ENCODE measurements at regions not wholly inside any gene's neighbourhood (a gene's known extent, or its start where the extent isn't known, plus 50 kb on each side); places are given as distances from the start of the nearest gene placed in this dataset.
"Not testable (repeated sequence)": the region's sequence is repeated elsewhere in the genome, so short reads cannot be mapped to it uniquely, and the experiment has no call there.

DNA sequence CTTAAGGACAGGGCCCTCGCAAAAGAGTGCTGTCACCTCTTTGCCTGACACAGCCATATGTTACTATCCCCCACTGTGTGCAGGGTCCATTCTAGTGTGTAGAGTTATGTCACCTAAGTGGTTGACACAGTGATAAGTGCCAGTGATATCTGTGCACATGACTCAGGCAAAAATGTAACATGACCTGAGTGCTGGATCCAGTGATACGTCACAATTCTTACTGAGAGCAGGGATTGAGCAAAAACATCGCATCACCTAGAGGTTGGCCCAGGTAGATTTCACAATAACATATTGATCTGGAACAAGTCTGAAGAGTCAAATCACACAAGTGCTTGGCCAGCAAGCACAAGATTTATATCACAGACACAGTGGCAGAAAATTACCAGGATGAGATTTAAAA is 100.5 kb upstream of the BPY2B start:
- ATAC-seq; H3K36me3 ChIP-seq; in situ Hi-C loops (cut with MboI; ENCODE audit: low sequenced_read_pairs in 4 of 4); H3K27me3 ChIP-seq; H3K9me3 ChIP-seq; H3K4me3 ChIP-seq; intact Hi-C loops (cut with DNase I; ENCODE audit: low total_unique reads); H3K4me1 ChIP-seq; DNase-seq; H3K27ac ChIP-seq: not testable (repeated sequence)

DNA sequence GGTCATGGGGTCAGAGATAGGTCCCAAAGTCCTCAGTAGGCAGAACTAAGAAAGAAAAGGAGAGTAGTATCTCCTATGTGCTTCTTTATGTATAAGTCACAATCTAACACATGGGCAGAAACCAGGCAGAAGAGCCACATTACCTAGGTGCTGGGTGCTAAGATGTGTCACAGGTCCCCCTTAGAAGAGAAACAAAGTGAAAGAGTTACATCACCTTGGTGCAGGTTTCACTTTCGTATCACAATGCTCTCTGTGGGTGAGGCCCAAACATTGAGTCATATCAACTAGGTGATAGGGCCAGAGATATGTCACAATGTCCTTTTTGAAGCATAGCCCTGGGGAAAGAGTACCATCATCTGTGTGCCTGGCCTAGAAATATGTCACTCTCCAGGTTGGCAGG is 96.1 kb upstream of the BPY2B start:
- H3K36me3 ChIP-seq; H3K27ac ChIP-seq; H3K4me1 ChIP-seq; H3K4me3 ChIP-seq; H3K27me3 ChIP-seq; H3K9me3 ChIP-seq; in situ Hi-C loops (cut with MboI; ENCODE audit: low sequenced_read_pairs in 4 of 4); intact Hi-C loops (cut with DNase I; ENCODE audit: low total_unique reads); DNase-seq: not testable (repeated sequence)
- ATAC-seq: peak in 1 of 2 donors; percentile 65

DNA sequence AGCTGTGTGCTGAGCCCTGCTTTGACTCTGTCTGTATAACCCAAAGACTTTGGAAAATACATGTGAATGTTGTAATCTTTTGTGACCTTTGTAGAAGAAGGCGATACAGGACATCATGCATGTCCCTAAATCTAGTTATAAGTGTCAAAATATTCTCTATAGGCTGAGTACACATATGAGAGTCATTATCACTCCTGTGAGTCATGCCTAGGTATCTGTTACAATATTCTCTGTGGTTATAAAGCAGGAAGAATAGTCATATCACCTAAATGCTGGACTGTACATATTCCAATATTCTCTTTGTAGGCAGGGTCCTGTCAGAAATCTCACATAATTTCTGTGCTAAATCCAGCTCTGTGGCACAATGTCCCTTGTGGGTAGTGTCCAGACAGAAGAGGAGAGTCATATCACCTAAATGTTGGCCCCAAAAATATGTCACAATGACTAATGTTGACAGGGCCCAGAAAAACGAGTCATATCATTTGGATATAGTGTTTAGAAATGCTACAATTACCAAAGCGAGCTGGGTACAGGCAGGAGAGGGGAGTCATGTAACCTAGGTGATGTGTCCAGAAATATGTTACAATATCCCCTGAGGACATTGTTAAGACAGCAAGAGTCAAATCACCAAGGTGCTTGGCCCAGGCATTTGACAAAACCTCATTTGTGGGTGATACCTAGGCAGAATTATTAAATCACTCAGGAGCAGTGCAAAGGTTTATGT is 80.4 kb upstream of the BPY2B start:
- H3K27ac ChIP-seq; H3K4me3 ChIP-seq; H3K36me3 ChIP-seq; ATAC-seq; H3K9me3 ChIP-seq; H3K4me1 ChIP-seq; intact Hi-C loops (cut with DNase I; ENCODE audit: low total_unique reads); H3K27me3 ChIP-seq; DNase-seq; in situ Hi-C loops (cut with MboI; ENCODE audit: low sequenced_read_pairs in 4 of 4): not testable (repeated sequence)

DNA sequence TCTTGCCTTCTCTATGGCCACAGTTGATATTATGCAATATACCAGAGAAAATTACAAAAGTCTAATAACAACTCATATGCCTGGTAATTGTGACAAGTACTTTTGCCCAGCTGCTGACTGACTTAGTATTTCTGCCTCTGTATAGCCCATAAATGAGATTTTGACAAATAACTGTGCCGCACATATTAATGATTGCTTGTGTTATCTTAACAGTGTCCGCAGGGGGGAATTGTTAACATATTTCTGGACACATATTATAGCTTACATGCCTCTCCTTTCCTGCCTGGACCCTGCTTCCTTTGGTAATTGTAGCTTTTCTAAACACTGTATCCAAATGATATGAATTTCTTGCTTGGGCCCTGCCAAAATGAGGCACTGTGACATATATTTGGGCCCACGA is 69.0 kb upstream of the BPY2B start:
- H3K9me3 ChIP-seq; H3K4me3 ChIP-seq; ATAC-seq; intact Hi-C loops (cut with DNase I; ENCODE audit: low total_unique reads); H3K27ac ChIP-seq; in situ Hi-C loops (cut with MboI; ENCODE audit: low sequenced_read_pairs in 4 of 4); H3K36me3 ChIP-seq; DNase-seq; H3K27me3 ChIP-seq; H3K4me1 ChIP-seq: not testable (repeated sequence)

DNA sequence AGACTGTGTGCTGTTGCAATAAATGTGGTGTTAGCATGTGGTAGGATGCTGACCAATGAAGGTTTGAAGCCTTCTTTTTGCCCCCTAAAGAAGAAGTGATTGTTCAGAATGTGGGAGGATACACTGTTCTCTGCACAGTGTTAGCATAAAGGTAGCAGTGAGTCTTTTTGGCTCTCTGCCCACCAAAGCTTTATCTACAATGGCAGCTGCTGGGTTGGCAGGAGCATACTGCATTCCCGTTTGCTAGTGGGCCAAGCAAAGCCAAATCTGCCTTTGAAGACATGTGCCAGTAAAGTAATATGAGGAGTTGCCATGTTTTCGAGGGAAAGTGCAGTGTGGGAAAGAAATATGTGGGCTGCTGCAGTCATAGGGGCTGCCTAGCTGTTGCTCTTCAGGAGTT is 56.4 kb upstream of the BPY2B start:
- H3K36me3 ChIP-seq; H3K27ac ChIP-seq; H3K9me3 ChIP-seq; DNase-seq; H3K4me1 ChIP-seq; ATAC-seq; intact Hi-C loops (cut with DNase I; ENCODE audit: low total_unique reads); H3K4me3 ChIP-seq; in situ Hi-C loops (cut with MboI; ENCODE audit: low sequenced_read_pairs in 4 of 4); H3K27me3 ChIP-seq: not testable (repeated sequence)
